H9 (cell line): ENCODE measurements at regions not wholly inside any gene's neighbourhood (a gene's known extent, or its start where the extent isn't known, plus 50 kb on each side); places are given as distances from the start of the nearest gene placed in this dataset.

Source experiments
- DNase-seq: peaks from one replicate; pipeline ENCODE4 v3.0.0-alpha.2; 2017
- H2AFZ ChIP-seq: one replicate; pipeline ENCODE4 v1.6.1; 2013; ENCODE audit warnings: mild to moderate bottlenecking, low read length, control low read depth, moderate library complexity
- H2AK5ac ChIP-seq: 2 replicates; pipeline ENCODE4 v1.6.1; 2013; ENCODE audit warnings: low read length, control low read depth, mixed read lengths; ENCODE audit not compliant: insufficient read length
- H2BK120ac ChIP-seq: one replicate; pipeline ENCODE4 v1.6.1; 2013; ENCODE audit warnings: low read depth, mild to moderate bottlenecking, low read length, control low read depth, inconsistent platforms; ENCODE audit not compliant: poor library complexity, severe bottlenecking
- H2BK12ac ChIP-seq: 2 replicates; pipeline ENCODE4 v1.6.1; 2013; ENCODE audit warnings: low read length, control low read depth, mixed read lengths, low read depth; ENCODE audit not compliant: insufficient read length
- H2BK15ac ChIP-seq: 2 replicates; pipeline ENCODE4 v1.6.1; 2013; ENCODE audit warnings: low read depth, low read length, control low read depth
- H2BK20ac ChIP-seq: one replicate; pipeline ENCODE4 v1.6.1; 2013; ENCODE audit warnings: low read depth, mild to moderate bottlenecking, low read length, control low read depth, inconsistent platforms; ENCODE audit not compliant: poor library complexity, severe bottlenecking
- H2BK5ac ChIP-seq: 2 replicates; pipeline ENCODE4 v1.6.1; 2013; ENCODE audit warnings: low read length, control low read depth, mixed read lengths; ENCODE audit not compliant: insufficient read length
- H3K14ac ChIP-seq: 2 replicates; pipeline ENCODE4 v1.6.1; 2013; ENCODE audit warnings: low read length, control low read depth; ENCODE audit not compliant: insufficient read depth
- H3K18ac ChIP-seq: 2 replicates; pipeline ENCODE4 v1.6.1; 2013; ENCODE audit warnings: low read depth, mild to moderate bottlenecking, mixed read lengths, low read length, control low read depth; ENCODE audit not compliant: insufficient read length
- H3K23ac ChIP-seq: 2 replicates; pipeline ENCODE4 v1.6.1; 2013; ENCODE audit warnings: low read length, control low read depth, mixed read lengths, low read depth; ENCODE audit not compliant: insufficient read length
- H3K23me2 ChIP-seq: 2 replicates; pipeline ENCODE4 v1.6.1; 2013; ENCODE audit warnings: low read depth, mild to moderate bottlenecking, mixed read lengths, low read length, control low read depth; ENCODE audit not compliant: insufficient read length, poor library complexity, severe bottlenecking
- H3K27ac ChIP-seq: 2 replicates; pipeline ENCODE4 v1.5.1; 2013; ENCODE audit warnings: low read length, control low read depth, mixed read lengths, low read depth; ENCODE audit not compliant: insufficient read length
- H3K27me3 ChIP-seq: 2 replicates; pipeline ENCODE4 v1.6.1; 2013; ENCODE audit warnings: low read length, control low read depth, inconsistent platforms; ENCODE audit not compliant: insufficient read depth
- H3K4ac ChIP-seq: 2 replicates; pipeline ENCODE4 v1.6.1; 2013; ENCODE audit warnings: low read depth, mild to moderate bottlenecking, control low read depth, inconsistent platforms, low read length, moderate library complexity
- H3K4me1 ChIP-seq: 2 replicates; pipeline ENCODE4 v1.6.1; 2013; ENCODE audit warnings: low read length, control low read depth, inconsistent platforms; ENCODE audit not compliant: insufficient read depth
- H3K4me2 ChIP-seq: 2 replicates; pipeline ENCODE4 v1.6.1; 2013; ENCODE audit warnings: low read length, control low read depth, mixed read lengths; ENCODE audit not compliant: insufficient read length, insufficient read depth
- H3K56ac ChIP-seq: 2 replicates; pipeline ENCODE4 v1.6.1; 2013; ENCODE audit warnings: low read depth, mild to moderate bottlenecking, mixed read lengths, low read length, control low read depth; ENCODE audit not compliant: insufficient read length
- H3K79me1 ChIP-seq: 2 replicates; pipeline ENCODE4 v1.6.1; 2013; ENCODE audit warnings: low read depth, mild to moderate bottlenecking, moderate library complexity, low read length, control low read depth, inconsistent platforms; ENCODE audit not compliant: insufficient read depth, poor library complexity, severe bottlenecking
- H3K79me2 ChIP-seq: 2 replicates; pipeline ENCODE4 v1.6.1; 2013; ENCODE audit warnings: low read length, control low read depth, inconsistent platforms; ENCODE audit not compliant: insufficient read depth
- H3K9ac ChIP-seq: 2 replicates; pipeline ENCODE4 v1.6.1; 2013; ENCODE audit warnings: low read length, control low read depth, mixed read lengths; ENCODE audit not compliant: insufficient read length; ENCODE audit errors: extremely low read depth
- H3K9me3 ChIP-seq: one replicate; pipeline ENCODE4 v1.6.1; 2013; ENCODE audit warnings: low read depth, low read length, inconsistent platforms; ENCODE audit not compliant: control insufficient read depth
- H3T11ph ChIP-seq: one replicate; pipeline ENCODE4 v1.6.1; 2013; ENCODE audit warnings: mild to moderate bottlenecking, low read length, control low read depth, inconsistent platforms
- H4K20me1 ChIP-seq: one replicate; pipeline ENCODE4 v1.6.1; 2013; ENCODE audit not compliant: control insufficient read depth, insufficient read length, insufficient read depth
- H4K5ac ChIP-seq: 2 replicates; pipeline ENCODE4 v1.6.1; 2013; ENCODE audit warnings: low read depth, mild to moderate bottlenecking, mixed read lengths, low read length, control low read depth; ENCODE audit not compliant: insufficient read length
- H4K8ac ChIP-seq: replicated peaks from 2 replicates; pipeline ENCODE4 v1.6.1; 2013; ENCODE audit warnings: low read length, control low read depth, mixed read lengths, low read depth; ENCODE audit not compliant: insufficient read length
- H4K91ac ChIP-seq: 2 replicates; pipeline ENCODE4 v1.6.1; 2013; ENCODE audit warnings: low read depth, mild to moderate bottlenecking, moderate library complexity, mixed read lengths, low read length, control low read depth; ENCODE audit not compliant: insufficient read length
- H3K27ac Mint-ChIP-seq, 3 experiments: 2 replicates in 2 of 3; 3 replicates in 1 of 3; pipeline ENCODE4 v1.8.0; 2020 to 2021; ENCODE audit warnings: mixed read lengths in 3 of 3, mild to moderate bottlenecking in 1 of 3, moderate library complexity in 1 of 3
- H3K27me3 Mint-ChIP-seq: 2 replicates; pipeline ENCODE4 v1.8.0; 2021; ENCODE audit warnings: low read depth, mild to moderate bottlenecking, moderate library complexity, mixed read lengths
- H3K36me3 Mint-ChIP-seq, 3 experiments: 2 replicates in 2 of 3; 3 replicates in 1 of 3; pipeline ENCODE4 v1.8.0; 2020 to 2021; ENCODE audit warnings: low read depth in 3 of 3, mixed read lengths in 3 of 3; ENCODE audit not compliant: insufficient read depth in 1 of 3
- H3K4me1 Mint-ChIP-seq, 2 experiments: 2 replicates each; pipeline ENCODE4 v1.8.0; 2020; ENCODE audit warnings: mixed read lengths in 2 of 2
- H3K4me3 Mint-ChIP-seq, 2 experiments: 2 replicates in 1 of 2; 3 replicates in 1 of 2; pipeline ENCODE4 v1.8.0; 2020 to 2021; ENCODE audit warnings: mild to moderate bottlenecking in 2 of 2, mixed read lengths in 2 of 2, moderate library complexity in 1 of 2
- H3K9me3 Mint-ChIP-seq, 2 experiments: 2 replicates in 1 of 2; 3 replicates in 1 of 2; pipeline ENCODE4 v1.8.0; 2020; ENCODE audit warnings: mild to moderate bottlenecking in 2 of 2, mixed read lengths in 2 of 2, moderate library complexity in 1 of 2
- WGBS: extraction: QIAGEN DNeasy Blood & Tissue Kit; methylation state at CpG from one replicate; pipeline ENCODE4 v1.1.7; 2013; ENCODE audit warnings: missing lambda C conversion rate, low lambda C conversion rate, mixed read lengths; ENCODE audit not compliant: insufficient read length; ENCODE audit errors: extremely low coverage; 5-methylcytosine and 5-hydroxymethylcytosine counted together
- TF ChIP-seq, protein P1 (sequence below): fragments of 200-600 bp; sonication (generic); conservative IDR thresholded peaks from 3 replicates; pipeline ENCODE4 v1.8.0; 2021; ENCODE audit warnings: antibody characterized with exemption, mild to moderate bottlenecking

DNA sequence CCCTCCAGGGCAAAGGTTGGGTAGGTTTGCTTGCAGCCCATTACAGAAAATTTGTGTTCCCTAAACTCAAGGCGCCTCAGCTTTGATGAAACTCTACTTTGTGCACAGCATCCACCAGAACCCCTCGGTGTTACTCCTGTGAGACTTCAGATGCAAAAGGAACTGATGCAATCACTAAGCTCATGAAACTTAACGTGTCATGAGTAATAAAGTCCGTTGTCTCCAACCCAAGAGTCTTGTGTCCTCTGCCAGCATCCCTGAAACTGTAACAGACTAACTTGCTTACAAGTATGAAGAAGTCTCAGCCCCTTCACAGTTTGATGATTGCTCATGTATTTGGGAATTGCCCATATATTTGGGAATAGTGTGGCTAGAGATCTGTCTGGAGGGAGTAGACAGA lies 74.8 kb upstream of the MARCHF10 start:
- Histone ChIP-seq H2AK5ac (no peak overlapping the region), H3K23ac (no peak overlapping the region), H3K27ac (no peak overlapping the region), H3K23me2 (no peaks in the 10 kb centered on the region), H4K5ac (no peak overlapping the region), H2BK15ac (no peak overlapping the region), H3K9ac (no peak overlapping the region), H2BK12ac (no peak overlapping the region), H3K4me1 (no peaks in the 10 kb centered on the region), H3K79me1 (no peaks in the 10 kb centered on the region), H3K18ac (no peak overlapping the region), H2BK5ac (no peak overlapping the region), H3K56ac (no peak overlapping the region), H3K9me3 (no peaks in the 10 kb centered on the region), H3K14ac (no peak overlapping the region), H3K79me2 (no peaks in the 10 kb centered on the region), H2BK20ac (no peak overlapping the region), H4K20me1 (no peaks in the 10 kb centered on the region), H2BK120ac (no peak overlapping the region), H3K4me2 (no peak overlapping the region), H3K27me3 (no peaks in the 10 kb centered on the region), H4K91ac (no peak overlapping the region), H3T11ph (no peak overlapping the region), H4K8ac (no peak overlapping the region), H3K4ac (no peak overlapping the region), H2AFZ (no peak overlapping the region)
- H3K36me3 Mint-ChIP-seq: no peaks in the 10 kb centered on the region
- no peaks in the 10 kb centered on the region; the same call in 1 of the 2 replicates for H3K27me3 Mint-ChIP-seq
- no peaks in the 10 kb centered on the region for H3K4me1 Mint-ChIP-seq
- no peak overlapping the region for H3K4me3 Mint-ChIP-seq
- H3K27ac Mint-ChIP-seq: no peak overlapping the region
- DNase-seq: no peak
- TF ChIP-seq, protein P1, sequence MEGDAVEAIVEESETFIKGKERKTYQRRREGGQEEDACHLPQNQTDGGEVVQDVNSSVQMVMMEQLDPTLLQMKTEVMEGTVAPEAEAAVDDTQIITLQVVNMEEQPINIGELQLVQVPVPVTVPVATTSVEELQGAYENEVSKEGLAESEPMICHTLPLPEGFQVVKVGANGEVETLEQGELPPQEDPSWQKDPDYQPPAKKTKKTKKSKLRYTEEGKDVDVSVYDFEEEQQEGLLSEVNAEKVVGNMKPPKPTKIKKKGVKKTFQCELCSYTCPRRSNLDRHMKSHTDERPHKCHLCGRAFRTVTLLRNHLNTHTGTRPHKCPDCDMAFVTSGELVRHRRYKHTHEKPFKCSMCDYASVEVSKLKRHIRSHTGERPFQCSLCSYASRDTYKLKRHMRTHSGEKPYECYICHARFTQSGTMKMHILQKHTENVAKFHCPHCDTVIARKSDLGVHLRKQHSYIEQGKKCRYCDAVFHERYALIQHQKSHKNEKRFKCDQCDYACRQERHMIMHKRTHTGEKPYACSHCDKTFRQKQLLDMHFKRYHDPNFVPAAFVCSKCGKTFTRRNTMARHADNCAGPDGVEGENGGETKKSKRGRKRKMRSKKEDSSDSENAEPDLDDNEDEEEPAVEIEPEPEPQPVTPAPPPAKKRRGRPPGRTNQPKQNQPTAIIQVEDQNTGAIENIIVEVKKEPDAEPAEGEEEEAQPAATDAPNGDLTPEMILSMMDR: no peak
- H3K9me3 Mint-ChIP-seq: no peaks in the 10 kb centered on the region
- no CpG with 5 or more reads among the region's 4 CpGs for WGBS
